ENCODE measurements at regions not wholly inside any gene's neighbourhood (a gene's known extent, or its start where the extent isn't known, plus 50 kb on each side); places are given as distances from the start of the nearest gene placed in this dataset.
A peak's percentile ranks its signal among the peaks of the same experiment; 100 is the strongest.
"Not testable (repeated sequence)": the region's sequence is repeated elsewhere in the genome, so short reads cannot be mapped to it uniquely, and the experiment has no call there.

- no peak for DNase-seq (ENCODE audit: low read depth in 1 of 2, low spot score in 1 of 2)
- in situ Hi-C loops (cut with HindIII; ENCODE audit: low pct_unique_long_range_greater_than_20kb, low sequenced_read_pairs), result no loop called here
Measured at GRCh38 chr2:163943403-163944346, 207.9 kb upstream of the FIGN start.

GRCh38 chr2:163934131-163934530 lies 198.3 kb upstream of the FIGN start:
- TF ChIP-seq JUND (IDR thresholded peaks at IDR 0.05; ENCODE audit: low read depth), result no peak
- DNase-seq (ENCODE audit: low read depth in 1 of 2, low spot score in 1 of 2), result no peak
- in situ Hi-C loops (cut with HindIII; ENCODE audit: low pct_unique_long_range_greater_than_20kb, low sequenced_read_pairs), result no loop called here

More at GRCh38 chr2:163943403-163944346, 207.9 kb upstream of the FIGN start:
- TF ChIP-seq JUND (IDR thresholded peaks at IDR 0.05; ENCODE audit: low read depth), result no peak

- in situ Hi-C loops (cut with HindIII; ENCODE audit: low pct_unique_long_range_greater_than_20kb, low sequenced_read_pairs), result no loop called here
- no peak for DNase-seq (ENCODE audit: low read depth in 1 of 2, low spot score in 1 of 2)
- TF ChIP-seq JUND (IDR thresholded peaks at IDR 0.05; ENCODE audit: low read depth), result no peak
Measured at GRCh38 chr2:163919717-163920116, 183.9 kb upstream of the FIGN start.

GRCh38 chr2:163914486-163914885 lies 178.7 kb upstream of the FIGN start:
- DNase-seq (ENCODE audit: low read depth in 1 of 2, low spot score in 1 of 2); in situ Hi-C loops (cut with HindIII; ENCODE audit: low pct_unique_long_range_greater_than_20kb, low sequenced_read_pairs): not testable (repeated sequence)

GRCh38 chr2:163913532-163913944 lies 177.7 kb upstream of the FIGN start:
- DNase-seq (ENCODE audit: low read depth in 1 of 2, low spot score in 1 of 2); in situ Hi-C loops (cut with HindIII; ENCODE audit: low pct_unique_long_range_greater_than_20kb, low sequenced_read_pairs): not testable (repeated sequence)

- TF ChIP-seq JUND (IDR thresholded peaks at IDR 0.05; ENCODE audit: low read depth), result no peak
- in situ Hi-C loops (cut with HindIII; ENCODE audit: low pct_unique_long_range_greater_than_20kb, low sequenced_read_pairs), result no loop called here
- no peak for DNase-seq (ENCODE audit: low read depth in 1 of 2, low spot score in 1 of 2)
Measured at GRCh38 chr2:163909411-163910080, 173.7 kb upstream of the FIGN start.

- no peak for TF ChIP-seq JUND (IDR thresholded peaks at IDR 0.05; ENCODE audit: low read depth)
- in situ Hi-C loops (cut with HindIII; ENCODE audit: low pct_unique_long_range_greater_than_20kb, low sequenced_read_pairs), result no loop called here
- no peak for DNase-seq (ENCODE audit: low read depth in 1 of 2, low spot score in 1 of 2)
Measured at GRCh38 chr2:163906410-163906809, 170.6 kb upstream of the FIGN start.

- DNase-seq (ENCODE audit: low read depth in 1 of 2, low spot score in 1 of 2), result no peak
- in situ Hi-C loops (cut with HindIII; ENCODE audit: low pct_unique_long_range_greater_than_20kb, low sequenced_read_pairs), result no loop called here
- no peak for TF ChIP-seq JUND (IDR thresholded peaks at IDR 0.05; ENCODE audit: low read depth)
Measured at GRCh38 chr2:163897799-163898198, 162.0 kb upstream of the FIGN start.

- DNase-seq (ENCODE audit: low read depth in 1 of 2, low spot score in 1 of 2); in situ Hi-C loops (cut with HindIII; ENCODE audit: low pct_unique_long_range_greater_than_20kb, low sequenced_read_pairs): not testable (repeated sequence)
Measured at GRCh38 chr2:163893444-163893843, 157.6 kb upstream of the FIGN start.

GRCh38 chr2:163888591-163888990 lies 152.8 kb upstream of the FIGN start:
- no peak for DNase-seq (ENCODE audit: low read depth in 1 of 2, low spot score in 1 of 2)
- in situ Hi-C loops (cut with HindIII; ENCODE audit: low pct_unique_long_range_greater_than_20kb, low sequenced_read_pairs), result no loop called here
- no peak for TF ChIP-seq JUND (IDR thresholded peaks at IDR 0.05; ENCODE audit: low read depth)

GRCh38 chr2:163887182-163887581 lies 151.4 kb upstream of the FIGN start:
- in situ Hi-C loops (cut with HindIII; ENCODE audit: low pct_unique_long_range_greater_than_20kb, low sequenced_read_pairs), result no loop called here
- DNase-seq (ENCODE audit: low read depth in 1 of 2, low spot score in 1 of 2), result no peak
- TF ChIP-seq JUND (IDR thresholded peaks at IDR 0.05; ENCODE audit: low read depth), result no peak

- DNase-seq (ENCODE audit: low read depth in 1 of 2, low spot score in 1 of 2), result no peak
- in situ Hi-C loops (cut with HindIII; ENCODE audit: low pct_unique_long_range_greater_than_20kb, low sequenced_read_pairs), result no loop called here
- no peak for TF ChIP-seq JUND (IDR thresholded peaks at IDR 0.05; ENCODE audit: low read depth)
Measured at GRCh38 chr2:163884416-163884815, 148.6 kb upstream of the FIGN start.

GRCh38 chr2:163878718-163879117 lies 142.9 kb upstream of the FIGN start:
- TF ChIP-seq JUND (IDR thresholded peaks at IDR 0.05; ENCODE audit: low read depth), result no peak
- DNase-seq (ENCODE audit: low read depth in 1 of 2, low spot score in 1 of 2), result peak in 1 of 2 experiments; percentile 48
- in situ Hi-C loops (cut with HindIII; ENCODE audit: low pct_unique_long_range_greater_than_20kb, low sequenced_read_pairs), result no loop called here

All from T47D (cell line).